ENCODE measurements at regions not wholly inside any gene's neighbourhood (a gene's known extent, or its start where the extent isn't known, plus 50 kb on each side); places are given as distances from the start of the nearest gene placed in this dataset.

GRCh38 chr1:222979561-222979960 is 163.5 kb downstream of the TLR5 start:
- no peak for DNase-seq (ENCODE audit: unreplicated experiment)
- POLR2A ChIA-PET: interaction anchor here (0.7 to 1.1 kb wide), 2 partner anchors 35 to 102 kb away, joined by 3 read pairs; no protein-coding TSS in a partner anchor
- intact Hi-C loops (cut with micrococcal nuclease): no loop called here
- Mint-ChIP-seq H3K36me3 (ENCODE audit: insufficient read depth, unreplicated experiment) (peaks cover 4% of the 10 kb centered on the region), H3K27ac (ENCODE audit: low read depth, unreplicated experiment) (no peak overlapping the region), H3K4me1 (ENCODE audit: insufficient read depth, unreplicated experiment) (peaks cover 6% of the 10 kb centered on the region), H3K4me3 (ENCODE audit: unreplicated experiment) (no peak overlapping the region), H3K9me3 (ENCODE audit: unreplicated experiment) (no peaks in the 10 kb centered on the region), H3K27me3 (ENCODE audit: insufficient read depth, unreplicated experiment) (no peaks in the 10 kb centered on the region)
- TF ChIP-seq CTCF (IDR thresholded peaks at IDR 0.05; ENCODE audit: unreplicated experiment): no peak
- BruUV-seq (replicated peaks): no TSS peak
- CTCF ChIA-PET: no interaction called here

GRCh38 chr1:222987674-222988076 is 155.4 kb downstream of the TLR5 start:
- CTCF ChIA-PET: interaction anchor here (0.7 to 1.1 kb wide), 2 partner anchors 249 to 948 kb away, joined by 3 to 4 read pairs; no protein-coding TSS in a partner anchor
- H3K36me3 Mint-ChIP-seq (ENCODE audit: insufficient read depth, unreplicated experiment): no peaks in the 10 kb centered on the region
- intact Hi-C loops (cut with micrococcal nuclease): no loop called here
- H3K27ac Mint-ChIP-seq (ENCODE audit: low read depth, unreplicated experiment): no peak overlapping the region
- no peaks in the 10 kb centered on the region for H3K27me3 Mint-ChIP-seq (ENCODE audit: insufficient read depth, unreplicated experiment)
- no peaks in the 10 kb centered on the region for H3K4me1 Mint-ChIP-seq (ENCODE audit: insufficient read depth, unreplicated experiment)
- no TSS peak for BruUV-seq (replicated peaks)
- no peak overlapping the region for H3K4me3 Mint-ChIP-seq (ENCODE audit: unreplicated experiment)
- H3K9me3 Mint-ChIP-seq (ENCODE audit: unreplicated experiment): no peaks in the 10 kb centered on the region
- no peak for DNase-seq (ENCODE audit: unreplicated experiment)
- POLR2A ChIA-PET: interaction anchor here (0.8 kb wide), 1 partner anchor 28 kb away, joined by 3 read pairs; no protein-coding TSS in a partner anchor
- TF ChIP-seq CTCF (IDR thresholded peaks at IDR 0.05; ENCODE audit: unreplicated experiment): no peak

- Mint-ChIP-seq H3K4me3 (ENCODE audit: unreplicated experiment) (no peak overlapping the region), H3K4me1 (ENCODE audit: insufficient read depth, unreplicated experiment) (peaks cover 5% of the 10 kb centered on the region), H3K36me3 (ENCODE audit: insufficient read depth, unreplicated experiment) (no peaks in the 10 kb centered on the region), H3K9me3 (ENCODE audit: unreplicated experiment) (no peaks in the 10 kb centered on the region), H3K27ac (ENCODE audit: low read depth, unreplicated experiment) (no peak overlapping the region), H3K27me3 (ENCODE audit: insufficient read depth, unreplicated experiment) (no peaks in the 10 kb centered on the region)
- DNase-seq (ENCODE audit: unreplicated experiment): no peak
- intact Hi-C loops (cut with micrococcal nuclease): no loop called here
- BruUV-seq (replicated peaks): no TSS peak
- TF ChIP-seq CTCF (IDR thresholded peaks at IDR 0.05; ENCODE audit: unreplicated experiment): no peak
- ChIA-PET POLR2A (interaction anchor here (1.2 kb wide), 1 partner anchor 24 kb away, joined by 4 read pairs; no protein-coding TSS in a partner anchor), CTCF (interaction anchor here (0.5 to 2.3 kb wide), 7 partner anchors 16 to 687 kb away, joined by 3 to 6 read pairs (median 3); no protein-coding TSS in a partner anchor)
Observed at GRCh38 chr1:222989443-222989842, 153.6 kb downstream of the TLR5 start.

- CTCF ChIA-PET: interaction anchor here (1.0 kb wide), 1 partner anchor 102 kb away, joined by 3 read pairs; no protein-coding TSS in a partner anchor
- TF ChIP-seq CTCF (IDR thresholded peaks at IDR 0.05; ENCODE audit: unreplicated experiment): no peak
Observed at GRCh38 chr1:222991177-222991576, 151.9 kb downstream of the TLR5 start.

More at GRCh38 chr1:222991177-222991576, 151.9 kb downstream of the TLR5 start:
- Mint-ChIP-seq H3K36me3 (ENCODE audit: insufficient read depth, unreplicated experiment) (no peaks in the 10 kb centered on the region), H3K4me1 (ENCODE audit: insufficient read depth, unreplicated experiment) (peaks cover 22% of the 10 kb centered on the region), H3K9me3 (ENCODE audit: unreplicated experiment) (no peaks in the 10 kb centered on the region), H3K4me3 (ENCODE audit: unreplicated experiment) (no peak overlapping the region), H3K27me3 (ENCODE audit: insufficient read depth, unreplicated experiment) (peaks cover 4% of the 10 kb centered on the region), H3K27ac (ENCODE audit: low read depth, unreplicated experiment) (no peak overlapping the region)
- intact Hi-C loops (cut with micrococcal nuclease): loop anchor here (5.0 kb wide), 1 partner anchor 174 kb away; the partner anchor contains the start of gene DISP1
- BruUV-seq (replicated peaks): no TSS peak
- DNase-seq (ENCODE audit: unreplicated experiment): no peak
- POLR2A ChIA-PET: interaction anchor here (0.6 to 0.9 kb wide), 3 partner anchors 19 to 1291 kb away, joined by 3 to 4 read pairs (median 3); no protein-coding TSS in a partner anchor

Measured in MCF 10A (cell line).